ENCODE measurements at regions not wholly inside any gene's neighbourhood (a gene's known extent, or its start where the extent isn't known, plus 50 kb on each side); places are given as distances from the start of the nearest gene placed in this dataset.

DNA sequence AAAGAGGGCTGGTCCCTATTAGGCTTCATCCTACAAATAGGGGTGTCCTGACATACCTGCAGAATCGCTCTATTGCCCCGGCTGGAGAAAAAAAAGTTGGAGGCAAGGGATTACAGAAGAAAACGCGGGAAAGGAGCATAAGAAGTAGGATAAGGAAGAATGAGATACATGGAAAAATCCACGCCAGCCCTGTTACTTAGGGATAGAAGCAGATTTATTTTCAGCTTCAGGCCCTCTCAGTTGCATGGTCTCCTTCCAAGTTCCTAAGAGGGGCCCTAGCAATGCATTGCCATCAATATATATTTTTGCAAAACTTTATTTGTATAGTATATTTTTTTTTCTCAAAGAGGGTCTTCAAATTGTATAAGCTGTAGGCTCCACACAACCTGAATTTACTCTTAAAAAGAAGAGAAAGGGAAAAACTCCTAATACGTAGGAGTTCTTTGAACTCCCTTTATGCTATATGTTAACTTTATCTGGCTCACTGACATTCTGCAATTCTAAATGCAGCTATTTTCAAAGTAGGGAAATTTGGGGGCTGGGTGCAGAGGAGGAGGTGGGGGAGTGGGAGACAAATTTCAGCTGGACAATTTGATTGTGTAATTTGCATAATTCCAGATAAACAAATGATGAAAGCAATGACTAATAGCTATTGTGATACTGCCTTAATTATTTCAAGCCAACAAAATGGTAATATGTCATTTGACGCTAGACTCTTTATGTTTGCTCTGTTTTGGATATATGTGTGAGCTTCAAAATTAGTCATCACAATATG, 137.7 kb upstream of the TRHDE start:
- Mint-ChIP-seq H3K4me3 (ENCODE audit: low read depth) (no peak overlapping the region), H3K36me3 (ENCODE audit: insufficient read depth) (no peaks in the 10 kb centered on the region), H3K9me3 (ENCODE audit: low read depth) (peaks cover 5% of the 10 kb centered on the region), H3K27me3 (no peaks in the 10 kb centered on the region), H3K27ac (no peak overlapping the region), H3K4me1 (ENCODE audit: low read depth) (peaks cover 29% of the 10 kb centered on the region)
- TF ChIP-seq, protein P1, sequence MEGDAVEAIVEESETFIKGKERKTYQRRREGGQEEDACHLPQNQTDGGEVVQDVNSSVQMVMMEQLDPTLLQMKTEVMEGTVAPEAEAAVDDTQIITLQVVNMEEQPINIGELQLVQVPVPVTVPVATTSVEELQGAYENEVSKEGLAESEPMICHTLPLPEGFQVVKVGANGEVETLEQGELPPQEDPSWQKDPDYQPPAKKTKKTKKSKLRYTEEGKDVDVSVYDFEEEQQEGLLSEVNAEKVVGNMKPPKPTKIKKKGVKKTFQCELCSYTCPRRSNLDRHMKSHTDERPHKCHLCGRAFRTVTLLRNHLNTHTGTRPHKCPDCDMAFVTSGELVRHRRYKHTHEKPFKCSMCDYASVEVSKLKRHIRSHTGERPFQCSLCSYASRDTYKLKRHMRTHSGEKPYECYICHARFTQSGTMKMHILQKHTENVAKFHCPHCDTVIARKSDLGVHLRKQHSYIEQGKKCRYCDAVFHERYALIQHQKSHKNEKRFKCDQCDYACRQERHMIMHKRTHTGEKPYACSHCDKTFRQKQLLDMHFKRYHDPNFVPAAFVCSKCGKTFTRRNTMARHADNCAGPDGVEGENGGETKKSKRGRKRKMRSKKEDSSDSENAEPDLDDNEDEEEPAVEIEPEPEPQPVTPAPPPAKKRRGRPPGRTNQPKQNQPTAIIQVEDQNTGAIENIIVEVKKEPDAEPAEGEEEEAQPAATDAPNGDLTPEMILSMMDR (IDR thresholded peaks at IDR 0.05; ENCODE audit: unreplicated experiment), result no peak
- DNase-seq (ENCODE audit: low spot score, unreplicated experiment), result no peak

DNA sequence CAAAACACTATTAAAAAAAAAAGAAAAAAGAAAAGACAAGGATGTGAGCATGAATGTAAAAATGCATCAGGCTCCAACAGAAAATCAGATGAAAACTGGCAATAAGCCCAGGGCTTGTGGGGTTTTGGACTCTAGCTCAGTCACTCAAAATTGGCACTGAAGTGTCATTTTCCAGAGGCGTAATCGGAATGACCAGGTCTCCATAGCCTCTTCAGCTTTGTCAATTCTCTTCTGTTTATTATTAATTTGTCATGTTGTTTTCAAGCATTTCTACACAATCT, 137.2 kb upstream of the TRHDE start:
- Mint-ChIP-seq H3K4me1 (ENCODE audit: low read depth) (peaks cover 29% of the 10 kb centered on the region), H3K4me3 (ENCODE audit: low read depth) (no peak overlapping the region), H3K36me3 (ENCODE audit: insufficient read depth) (no peaks in the 10 kb centered on the region), H3K9me3 (ENCODE audit: low read depth) (peaks cover 5% of the 10 kb centered on the region), H3K27me3 (no peaks in the 10 kb centered on the region), H3K27ac (no peak overlapping the region)
- TF ChIP-seq, protein P1 (IDR thresholded peaks at IDR 0.05; ENCODE audit: unreplicated experiment), result no peak
- no peak for DNase-seq (ENCODE audit: low spot score, unreplicated experiment)

DNA sequence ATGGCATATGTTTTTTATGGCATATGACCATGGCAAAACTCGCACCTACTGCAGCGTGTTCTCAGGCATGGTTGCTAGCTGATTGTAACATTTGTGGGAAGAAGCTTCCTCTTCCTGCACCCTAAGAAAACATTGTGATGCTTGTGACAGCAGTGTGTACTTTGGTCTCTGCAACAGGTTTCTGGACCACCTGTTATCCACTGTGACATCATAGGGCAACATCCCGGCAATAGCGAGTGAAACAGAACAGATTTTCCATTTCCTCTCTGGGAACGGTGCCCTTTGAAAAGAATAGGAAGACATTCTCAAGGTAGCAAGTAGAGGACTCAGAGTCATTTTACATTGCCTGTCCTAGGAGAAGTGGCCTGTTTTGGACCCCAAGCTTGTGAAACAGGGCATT, 135.4 kb upstream of the TRHDE start:
- Mint-ChIP-seq H3K36me3 (ENCODE audit: insufficient read depth) (no peaks in the 10 kb centered on the region), H3K27me3 (no peaks in the 10 kb centered on the region)
- no peak for DNase-seq (ENCODE audit: low spot score, unreplicated experiment)

DNA sequence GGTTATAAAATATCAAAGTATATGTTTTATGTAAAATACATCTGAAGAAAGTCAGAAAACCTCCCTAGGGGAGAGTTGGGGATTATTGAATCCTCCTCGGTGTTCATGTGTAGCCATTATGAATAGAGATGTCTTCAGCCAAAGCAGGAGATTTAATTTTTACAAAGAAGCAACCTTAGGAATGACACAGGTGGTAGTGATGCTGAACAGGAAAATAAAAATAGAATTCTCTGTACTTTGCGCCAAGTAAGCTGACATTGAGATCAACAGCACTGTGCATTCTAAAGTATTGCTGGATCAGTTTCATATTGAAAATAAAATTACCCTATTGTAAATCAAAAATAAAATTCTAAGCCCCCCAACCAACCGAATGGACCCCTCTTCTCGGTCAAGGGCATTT, 132.8 kb upstream of the TRHDE start:
- H3K4me3 Mint-ChIP-seq (ENCODE audit: low read depth), result no peak overlapping the region
- no peaks in the 10 kb centered on the region for H3K36me3 Mint-ChIP-seq (ENCODE audit: insufficient read depth)
- H3K9me3 Mint-ChIP-seq (ENCODE audit: low read depth), result no peaks in the 10 kb centered on the region
- H3K27ac Mint-ChIP-seq, result no peak overlapping the region
- DNase-seq (ENCODE audit: low spot score, unreplicated experiment), result no peak
- H3K27me3 Mint-ChIP-seq, result no peaks in the 10 kb centered on the region
- TF ChIP-seq, protein P1 (IDR thresholded peaks at IDR 0.05; ENCODE audit: unreplicated experiment), result no peak
- peaks cover 15% of the 10 kb centered on the region for H3K4me1 Mint-ChIP-seq (ENCODE audit: low read depth)

More for the DNA sequence above, 135.4 kb upstream of the TRHDE start:
- TF ChIP-seq, protein P1 (IDR thresholded peaks at IDR 0.05; ENCODE audit: unreplicated experiment), result no peak
- no peak overlapping the region for H3K4me3 Mint-ChIP-seq (ENCODE audit: low read depth)
- H3K9me3 Mint-ChIP-seq (ENCODE audit: low read depth), result no peaks in the 10 kb centered on the region
- peaks cover 28% of the 10 kb centered on the region for H3K4me1 Mint-ChIP-seq (ENCODE audit: low read depth)
- no peak overlapping the region for H3K27ac Mint-ChIP-seq

DNA sequence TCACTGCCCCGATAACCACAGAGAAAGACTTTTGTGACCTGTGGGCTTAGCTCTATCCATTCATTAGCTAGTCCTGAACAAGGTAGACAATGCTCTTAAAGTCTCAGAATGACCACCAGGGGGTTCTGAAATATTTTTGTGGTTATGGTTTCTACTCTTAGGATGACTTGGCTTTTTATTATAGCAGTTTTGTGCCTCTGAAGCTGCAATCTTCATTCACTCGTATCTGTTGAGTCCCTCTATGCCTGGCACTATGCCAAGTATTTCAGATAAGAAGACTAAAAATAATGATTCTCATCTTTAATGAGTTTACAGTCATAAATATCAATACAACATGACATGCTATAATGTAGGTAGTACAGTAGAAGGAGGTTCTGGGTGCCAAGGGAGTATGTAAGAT, 130.8 kb upstream of the TRHDE start:
- no peak overlapping the region for H3K4me3 Mint-ChIP-seq (ENCODE audit: low read depth)
- no peak overlapping the region for H3K27ac Mint-ChIP-seq
- no peaks in the 10 kb centered on the region for H3K9me3 Mint-ChIP-seq (ENCODE audit: low read depth)
- DNase-seq (ENCODE audit: low spot score, unreplicated experiment), result no peak
- no peaks in the 10 kb centered on the region for H3K36me3 Mint-ChIP-seq (ENCODE audit: insufficient read depth)
- no peaks in the 10 kb centered on the region for H3K4me1 Mint-ChIP-seq (ENCODE audit: low read depth)
- TF ChIP-seq, protein P1 (IDR thresholded peaks at IDR 0.05; ENCODE audit: unreplicated experiment), result peak; percentile 34
- H3K27me3 Mint-ChIP-seq, result peaks cover 2% of the 10 kb centered on the region
